NB4 (cell line): ENCODE measurements at regions not wholly inside any gene's neighbourhood (a gene's known extent, or its start where the extent isn't known, plus 50 kb on each side); places are given as distances from the start of the nearest gene placed in this dataset.
A peak's percentile ranks its signal among the peaks of the same experiment; 100 is the strongest.

Experiments
- DNase-seq: peaks from one replicate; pipeline ENCODE4 v3.0.0; 2010; ENCODE audit warnings: low read depth
- H3K4me3 ChIP-seq: one replicate; pipeline ENCODE4 v1.5.1; 2011; ENCODE audit warnings: mild to moderate bottlenecking, low read depth, low read length, moderate library complexity
- CTCF ChIP-seq: IDR thresholded peaks from one replicate; pipeline ENCODE4 v1.5.1; 2012; ENCODE audit warnings: low read depth, low read length
- MAX ChIP-seq: IDR thresholded peaks from 2 replicates; pipeline ENCODE4 v1.6.1; 2011; ENCODE audit warnings: low read depth, low read length
- MYC ChIP-seq: IDR thresholded peaks from 2 replicates; pipeline ENCODE4 v1.6.1; 2011; ENCODE audit warnings: low read depth, low read length
- POLR2A ChIP-seq: IDR thresholded peaks from 2 replicates; pipeline ENCODE4 v1.6.1; 2011; ENCODE audit warnings: mild to moderate bottlenecking; ENCODE audit not compliant: insufficient read length; ENCODE audit errors: extremely low read depth

GRCh38 chr7:25870574-25870973 is 281.4 kb upstream of the NFE2L3 start:
- DNase-seq = no peak
- H3K4me3 ChIP-seq = no peak overlapping the region
- TF ChIP-seq MYC = no peak
- TF ChIP-seq POLR2A = no peak
- no peak for TF ChIP-seq MAX
- TF ChIP-seq CTCF = no peak

- DNase-seq = no peak
- H3K4me3 ChIP-seq = no peak overlapping the region
- TF ChIP-seq CTCF (no peak), MYC (no peak), MAX (no peak), POLR2A (no peak)
Measured at GRCh38 chr7:25876092-25876491, 275.9 kb upstream of the NFE2L3 start.

GRCh38 chr7:25877802-25878789 is 273.9 kb upstream of the NFE2L3 start:
- DNase-seq = peak; percentile 38
- H3K4me3 ChIP-seq = no peak overlapping the region
- no peak for TF ChIP-seq CTCF
- no peak for TF ChIP-seq MAX
- TF ChIP-seq MYC = no peak
- TF ChIP-seq POLR2A = no peak

- no peak for DNase-seq
- no peak for TF ChIP-seq MAX
- no peak for TF ChIP-seq POLR2A
- no peak for TF ChIP-seq MYC
- TF ChIP-seq CTCF = no peak
- H3K4me3 ChIP-seq = no peak overlapping the region
Measured at GRCh38 chr7:25879799-25880198, 272.2 kb upstream of the NFE2L3 start.

- H3K4me3 ChIP-seq = no peak overlapping the region
- no peak for DNase-seq
- TF ChIP-seq MYC = no peak
- no peak for TF ChIP-seq CTCF
Measured at GRCh38 chr7:25881317-25882037, 270.5 kb upstream of the NFE2L3 start.
